RCC 7860 (cell line): ENCODE measurements at regions not wholly inside any gene's neighbourhood (a gene's known extent, or its start where the extent isn't known, plus 50 kb on each side); places are given as distances from the start of the nearest gene placed in this dataset.

ENCODE experiments used
- DNase-seq: peaks from one replicate; pipeline ENCODE4 v3.0.0-alpha.2; 2015; ENCODE audit warnings: low spot score
- FAIRE-seq: peaks from 2 replicates; lab custom pipeline; 2012; peaks lifted over from hg19 to GRCh38; lab: Jason Lieb, UNC

DNA sequence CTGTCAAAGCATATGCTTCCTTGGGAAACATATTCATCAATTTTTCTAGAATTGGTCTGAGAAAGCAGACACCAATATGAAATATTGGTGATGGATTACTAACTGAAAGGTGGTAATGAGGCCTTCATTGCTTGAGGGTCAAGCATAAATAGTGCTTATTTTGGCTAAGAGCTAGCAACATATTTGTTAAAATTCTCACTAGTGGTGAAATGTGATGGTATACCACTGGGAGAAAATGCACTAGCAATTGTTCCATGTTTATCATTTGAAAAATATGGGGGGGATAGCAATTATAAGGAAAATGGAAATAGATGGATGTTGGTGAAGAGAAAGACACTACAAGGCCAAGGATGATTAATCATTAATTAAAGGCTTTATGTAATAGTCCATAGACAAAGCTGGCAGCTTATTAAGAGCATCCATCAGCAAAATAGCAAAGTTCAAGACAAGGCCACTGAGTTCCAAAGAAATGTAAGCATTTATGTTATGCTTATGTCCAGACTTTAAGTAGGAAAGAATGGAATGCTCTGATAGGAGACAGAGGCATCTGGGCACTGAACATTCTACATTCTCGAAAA is 253.7 kb upstream of the PRDM9 start:
- no peak for FAIRE-seq
- DNase-seq = no peak

GRCh38 chr5:23242891-23243290 is 264.5 kb upstream of the PRDM9 start:
- no peak for DNase-seq
- no peak for FAIRE-seq

DNA sequence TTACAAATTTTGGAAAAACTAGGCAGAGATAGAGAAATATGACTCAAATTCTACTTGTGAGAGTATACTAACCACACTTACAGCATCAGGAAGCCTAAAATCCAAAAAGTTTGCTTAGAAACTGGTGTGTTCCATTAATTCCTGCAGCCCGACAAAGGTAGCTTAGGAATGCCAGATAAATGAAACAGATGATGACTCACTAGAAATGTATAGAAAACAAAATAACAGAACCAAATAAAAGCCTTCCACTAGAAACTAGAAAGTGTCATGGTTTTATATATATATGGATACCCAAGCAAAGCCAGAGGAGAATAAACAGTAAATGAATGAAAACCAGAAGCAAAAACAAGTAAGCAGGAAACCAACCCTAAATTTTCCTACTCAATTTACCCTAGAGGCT is 272.2 kb upstream of the PRDM9 start:
- DNase-seq = no peak
- no peak for FAIRE-seq

DNA sequence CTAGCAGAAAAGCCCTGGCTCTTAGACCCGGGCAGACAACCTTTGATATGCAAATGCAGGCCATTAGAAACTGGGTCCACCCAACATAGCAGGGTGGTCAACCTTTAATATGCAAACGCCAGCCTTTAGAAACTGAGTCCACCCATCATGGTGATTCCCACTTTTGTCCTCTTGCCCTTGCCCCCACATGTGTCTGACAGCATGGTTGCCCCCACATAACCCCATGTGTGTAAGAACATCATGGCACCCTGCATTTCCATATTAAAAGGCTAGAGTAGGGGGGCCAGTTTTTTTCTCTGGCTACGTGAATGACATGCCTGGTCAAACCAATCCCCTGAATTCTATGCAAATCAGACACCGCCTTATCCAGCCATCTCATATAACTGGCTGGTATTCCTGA is 273.2 kb upstream of the PRDM9 start:
- no peak for DNase-seq
- no peak for FAIRE-seq

- FAIRE-seq (no peak), DNase-seq (no peak)
These were observed 283.6 kb upstream of the PRDM9 start for GRCh38 chr5:23223846-23224245.

DNA sequence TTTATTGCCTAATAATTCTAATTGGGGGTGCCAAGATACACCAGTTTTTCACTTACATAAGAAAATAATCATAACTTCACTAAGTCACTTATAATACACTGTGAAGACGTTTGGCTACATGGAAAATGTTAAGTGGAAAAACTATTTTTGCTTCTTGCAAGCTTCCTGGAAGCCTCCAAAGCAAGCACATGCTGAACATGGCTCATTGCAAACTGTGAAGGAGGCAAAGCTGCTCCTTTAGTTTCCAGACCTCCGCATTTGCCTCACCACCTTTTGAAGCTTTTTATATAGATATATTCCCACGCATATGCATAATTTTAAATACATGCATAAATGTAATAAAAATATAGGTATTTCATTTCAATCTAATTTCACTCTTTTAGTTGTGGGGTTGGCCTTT is 285.6 kb upstream of the PRDM9 start:
- DNase-seq (no peak), FAIRE-seq (no peak)

DNA sequence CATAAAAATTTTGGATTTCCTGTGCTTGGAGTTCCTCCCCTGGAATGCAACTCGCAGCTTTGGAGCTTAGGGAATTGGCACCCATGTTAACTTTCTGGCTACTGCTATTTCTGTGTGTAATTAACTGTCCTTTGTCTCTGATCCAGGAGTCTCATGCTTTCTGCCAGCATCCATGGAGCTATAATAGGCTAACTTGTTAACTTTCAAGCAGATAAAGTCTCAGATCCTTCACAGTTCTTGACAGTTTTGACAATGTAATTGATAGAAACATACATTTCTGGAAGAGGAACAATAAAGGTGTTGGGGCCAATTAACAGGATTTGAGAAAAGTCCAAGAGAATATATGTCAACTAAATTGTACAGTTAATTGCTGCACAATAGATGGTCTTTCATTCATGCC is 290.2 kb upstream of the PRDM9 start:
- no peak for DNase-seq
- FAIRE-seq = no peak

- DNase-seq (no peak), FAIRE-seq (no peak)
These were observed 291.1 kb upstream of the PRDM9 start for GRCh38 chr5:23216345-23216744.

DNA sequence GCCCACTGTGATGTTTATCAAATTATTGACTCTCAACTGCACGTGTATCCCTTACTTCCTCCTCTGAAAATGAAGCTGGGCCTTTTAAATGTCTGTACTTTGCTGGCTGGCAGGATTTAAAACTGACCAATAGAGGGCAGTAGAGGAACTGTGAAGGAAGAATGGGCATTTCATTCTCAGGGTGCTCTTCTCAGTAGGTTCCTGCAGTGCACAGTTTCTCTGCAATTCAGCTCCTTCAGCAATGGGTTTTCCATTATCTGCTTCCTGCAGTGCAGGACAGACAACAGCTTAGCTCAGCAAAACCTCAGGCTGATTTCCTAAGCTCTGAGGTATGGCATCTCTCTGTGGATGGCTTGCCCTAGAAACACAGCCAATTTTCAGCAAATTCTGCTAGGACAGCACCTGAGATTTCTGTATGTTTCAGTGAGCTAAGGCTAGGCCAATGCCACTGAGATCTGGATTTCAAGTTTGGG is 298.4 kb upstream of the PRDM9 start:
- DNase-seq (peak; percentile 46), FAIRE-seq (peak; percentile 27)

DNA sequence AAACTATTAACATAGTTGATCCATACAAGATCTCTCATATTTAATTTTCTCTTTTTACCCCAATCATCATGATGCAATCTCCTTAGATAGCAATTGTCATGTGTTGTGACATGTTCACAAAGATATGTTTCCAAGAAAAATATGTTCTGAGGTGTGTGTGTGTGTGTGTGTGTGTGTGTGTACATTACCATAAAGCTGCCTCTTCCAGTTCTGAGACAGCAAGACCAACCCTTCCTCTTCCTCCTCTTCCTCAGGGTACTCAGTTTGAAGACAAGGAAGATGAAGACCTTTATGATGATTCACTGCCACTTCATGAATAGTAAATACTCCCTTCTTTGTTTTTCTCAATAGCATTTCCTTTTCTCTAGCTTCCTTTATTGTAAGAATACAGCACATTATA is 303.3 kb upstream of the PRDM9 start:
- DNase-seq (no peak), FAIRE-seq (no peak)

DNA sequence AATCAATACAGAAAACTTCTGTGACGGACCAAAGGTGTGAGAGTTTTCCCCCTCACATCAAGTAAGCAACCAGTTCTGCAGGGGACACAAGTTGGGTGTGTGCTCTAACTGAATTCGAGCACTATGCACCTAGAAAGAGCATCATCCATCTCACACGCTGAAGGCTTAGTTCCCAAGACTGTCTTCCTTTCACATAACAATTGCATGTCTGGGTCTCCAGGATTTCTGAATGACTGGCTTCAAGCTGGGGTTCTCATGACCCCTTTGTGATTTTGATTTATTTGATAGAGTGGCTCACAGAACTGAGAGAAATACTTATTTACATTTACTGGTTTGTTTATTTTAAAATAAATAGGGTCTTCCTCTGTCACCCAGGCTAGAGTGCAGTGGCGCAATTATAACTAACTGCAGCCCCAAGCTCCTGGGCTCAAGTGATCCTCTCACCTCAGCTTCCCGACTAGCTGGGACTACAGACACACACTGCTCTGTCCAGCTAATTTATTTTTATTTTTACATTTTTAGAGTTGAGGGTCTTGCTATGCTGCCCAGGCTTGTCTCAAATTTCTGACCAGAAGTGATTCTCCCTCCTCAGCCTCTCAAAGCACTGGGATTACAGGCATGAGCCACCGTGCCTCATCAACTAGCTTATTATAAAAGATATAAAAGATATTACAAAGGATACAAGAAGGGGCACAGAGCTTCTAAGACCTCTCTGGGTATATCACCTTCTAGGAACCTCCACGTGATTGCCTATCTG is 316.7 kb upstream of the CDH12 start:
- FAIRE-seq = no peak
- DNase-seq = no peak

GRCh38 chr5:23164971-23165370 is 311.8 kb upstream of the CDH12 start:
- no peak for DNase-seq
- FAIRE-seq = no peak

DNA sequence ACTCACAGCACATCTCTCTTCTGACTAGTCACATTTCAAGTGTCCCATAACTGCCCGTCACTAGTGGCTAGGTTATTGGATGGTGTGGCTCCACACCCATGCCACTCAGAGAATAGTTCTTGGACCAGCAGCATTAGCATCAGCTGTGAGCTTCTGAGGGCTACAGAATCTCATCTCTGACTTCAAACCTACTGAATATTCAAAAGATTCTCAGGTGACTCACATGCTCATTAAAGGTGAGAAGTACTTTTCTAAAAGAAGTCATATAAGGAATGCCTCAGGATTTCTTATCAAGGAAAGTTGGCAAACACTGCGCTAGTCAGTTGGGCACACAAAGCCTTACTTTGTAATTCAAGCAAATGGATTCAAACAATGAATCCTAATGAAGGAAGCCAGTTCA is 305.0 kb upstream of the CDH12 start:
- DNase-seq (no peak), FAIRE-seq (no peak)

DNA sequence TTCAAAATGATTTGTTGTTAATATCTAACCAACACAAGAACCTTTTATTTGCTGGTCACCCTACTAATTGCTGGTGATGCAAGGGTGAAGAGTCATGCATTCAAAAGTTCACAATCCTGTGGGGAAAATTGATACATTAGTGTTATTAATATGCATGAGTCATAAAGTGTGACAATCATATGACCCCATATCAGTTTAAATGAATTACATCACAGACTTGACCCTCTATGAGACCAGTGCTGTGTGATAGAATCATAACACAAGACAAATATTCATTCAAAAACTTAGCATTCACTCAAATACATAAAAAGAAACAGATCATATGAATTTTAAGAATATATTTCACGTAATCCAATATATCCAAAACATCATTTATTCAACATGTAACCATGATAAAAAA is 304.6 kb upstream of the CDH12 start:
- FAIRE-seq (no peak), DNase-seq (no peak)

DNA sequence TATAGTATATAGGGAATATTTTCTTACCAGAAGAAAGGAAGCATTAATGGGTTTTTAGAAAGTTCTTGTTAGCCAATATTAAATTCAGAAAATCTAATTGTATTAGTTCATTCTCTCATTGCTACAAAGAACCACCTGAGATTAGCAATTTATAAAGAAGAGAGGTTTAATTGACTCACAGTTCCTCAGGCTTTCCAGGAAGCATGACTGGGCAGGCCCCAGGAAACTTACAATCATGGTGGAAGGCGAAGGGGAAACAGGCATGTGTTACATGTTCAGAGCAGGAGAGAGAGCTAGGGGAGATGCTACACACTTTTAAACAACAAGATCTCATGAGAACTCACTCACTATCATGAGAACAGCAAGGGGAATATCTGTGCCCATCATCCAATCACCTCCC is 304.0 kb upstream of the CDH12 start:
- DNase-seq = no peak
- FAIRE-seq = no peak

GRCh38 chr5:23147625-23148024 is 294.5 kb upstream of the CDH12 start:
- DNase-seq = no peak
- FAIRE-seq = no peak

- FAIRE-seq = no peak
- no peak for DNase-seq
These were observed 293.0 kb upstream of the CDH12 start for GRCh38 chr5:23146183-23146582.

- peak; percentile 48 for FAIRE-seq
- peak; percentile 35 for DNase-seq
These were observed 286.4 kb upstream of the CDH12 start for GRCh38 chr5:23139338-23140171.

- FAIRE-seq (no peak), DNase-seq (no peak)
These were observed 283.8 kb upstream of the CDH12 start for GRCh38 chr5:23136958-23137357.

DNA sequence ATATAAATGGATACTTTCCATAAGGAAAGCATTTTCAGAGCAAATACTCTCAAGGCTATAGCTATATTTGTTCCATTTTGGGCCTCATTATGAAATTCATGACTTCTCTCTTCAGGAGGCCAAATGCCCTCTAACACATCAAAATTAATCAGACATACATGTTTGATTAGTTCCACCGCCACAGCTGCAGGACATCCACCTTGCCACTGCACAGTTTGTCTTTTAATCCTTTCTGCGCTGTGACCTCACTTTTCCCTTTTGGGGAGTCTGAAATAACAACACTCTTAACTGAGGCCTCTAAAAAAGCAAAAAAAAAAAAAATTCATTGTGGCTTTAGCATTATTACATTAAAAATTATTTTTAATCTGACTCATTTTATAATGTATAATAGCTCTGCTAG is 279.1 kb upstream of the CDH12 start:
- FAIRE-seq (no peak), DNase-seq (no peak)

DNA sequence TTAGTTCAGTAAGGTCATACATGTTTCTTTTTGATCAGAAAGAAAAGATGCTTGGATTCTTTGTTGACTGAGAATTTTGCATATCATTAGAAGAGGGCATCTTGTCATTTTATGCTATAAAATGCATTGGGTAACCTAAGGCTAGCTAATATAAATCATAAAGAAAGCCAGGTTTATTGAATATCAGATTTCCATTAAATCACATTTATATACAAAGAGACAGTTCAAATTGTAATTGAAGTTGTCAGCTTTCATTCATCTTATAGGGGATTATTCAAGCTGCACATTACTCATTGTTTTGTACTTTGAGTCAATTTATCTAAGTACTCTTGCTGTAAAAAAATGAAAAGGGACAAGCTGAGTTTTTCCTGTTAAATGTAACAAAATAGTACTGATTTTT is 259.1 kb upstream of the CDH12 start:
- DNase-seq (no peak), FAIRE-seq (no peak)

DNA sequence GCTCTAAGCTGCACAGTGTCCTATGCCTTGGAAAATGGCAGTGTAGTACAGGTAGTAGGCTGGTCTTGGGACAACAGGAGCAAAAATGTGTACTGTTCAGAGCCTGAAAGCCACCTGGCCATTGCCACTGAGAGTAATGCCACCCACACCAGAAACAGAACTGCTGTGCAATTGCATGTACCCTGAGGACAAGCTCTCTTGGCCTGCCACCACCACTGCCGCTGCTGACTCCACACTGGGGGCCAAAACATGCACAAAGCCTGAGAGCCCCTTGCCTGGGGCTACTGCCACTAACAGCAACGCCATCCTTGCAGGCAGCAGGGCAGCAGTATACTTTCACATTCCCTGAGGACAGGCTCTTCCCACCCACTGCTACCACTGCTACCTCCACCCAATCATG is 251.9 kb upstream of the CDH12 start:
- DNase-seq (no peak), FAIRE-seq (no peak)
